ENCODE measurements at regions not wholly inside any gene's neighbourhood (a gene's known extent, or its start where the extent isn't known, plus 50 kb on each side); places are given as distances from the start of the nearest gene placed in this dataset.

GRCh38 chr19:21617740-21618339 is 112.4 kb downstream of the ZNF429 start:
- no peak for TF ChIP-seq CTCF (optimal IDR thresholded peaks at IDR 0.05 in 1 of 3, IDR thresholded peaks at IDR 0.05 in 1 of 3, conservative IDR thresholded peaks at IDR 0.05 in 1 of 3; ENCODE audit: extremely low read depth in 1 of 3, insufficient read depth in 2 of 3, low read length in 3 of 3)
- no peak for TF ChIP-seq EZH2 (IDR thresholded peaks at IDR 0.05; ENCODE audit: low read length)

Measured in keratinocyte (primary cell).